Embryonic facial prominence (tissue), 1 donor: ENCODE measurements at regions not wholly inside any gene's neighbourhood (a gene's known extent, or its start where the extent isn't known, plus 50 kb on each side); places are given as distances from the start of the nearest gene placed in this dataset.

ENCODE experiments used
- DNase-seq: peaks from one replicate; pipeline ENCODE4 v3.0.0-alpha.2; 2016; ENCODE audit errors: extremely low spot score

DNA sequence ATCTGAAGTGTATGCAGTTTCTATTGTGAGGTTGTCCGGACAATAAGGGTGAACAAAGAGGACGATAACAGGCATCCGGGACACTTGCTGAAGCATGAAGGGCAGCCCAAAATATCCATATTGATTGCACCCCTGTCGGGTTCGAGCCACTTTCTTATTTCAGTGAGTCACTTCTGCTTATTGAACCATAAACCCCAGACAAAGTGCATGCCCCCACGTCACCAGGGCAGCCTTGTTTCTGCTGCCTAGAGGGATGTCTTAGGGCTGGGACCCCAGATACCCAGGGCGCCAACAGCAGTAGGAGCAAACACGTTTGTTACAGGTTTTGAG is 175.3 kb upstream of the LYZL1 start:
- DNase-seq = no peak

- DNase-seq = no peak
Measured at GRCh38 chr10:29114141-29114540, 174.7 kb upstream of the LYZL1 start.

DNA sequence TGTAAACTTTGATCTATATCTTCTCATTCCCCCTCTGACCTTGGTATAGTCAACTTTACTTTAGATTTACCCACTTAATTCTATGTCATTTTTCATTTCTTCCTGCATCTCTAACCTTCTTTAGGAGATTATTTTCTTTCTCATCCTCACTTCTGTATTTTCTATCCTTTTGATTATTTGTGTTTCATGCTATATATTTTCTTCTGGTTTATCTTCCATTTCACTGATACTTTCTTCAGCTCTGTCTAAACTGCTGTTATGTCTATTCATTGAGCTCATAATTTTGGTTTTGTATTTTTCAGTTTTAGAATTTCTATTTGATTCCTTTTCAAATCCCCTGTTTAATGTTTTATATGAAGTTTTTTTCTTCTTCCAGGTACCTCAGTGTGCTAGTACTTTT is 171.1 kb upstream of the LYZL1 start:
- no peak for DNase-seq

GRCh38 chr10:29119374-29119773 is 169.5 kb upstream of the LYZL1 start:
- no peak for DNase-seq

DNA sequence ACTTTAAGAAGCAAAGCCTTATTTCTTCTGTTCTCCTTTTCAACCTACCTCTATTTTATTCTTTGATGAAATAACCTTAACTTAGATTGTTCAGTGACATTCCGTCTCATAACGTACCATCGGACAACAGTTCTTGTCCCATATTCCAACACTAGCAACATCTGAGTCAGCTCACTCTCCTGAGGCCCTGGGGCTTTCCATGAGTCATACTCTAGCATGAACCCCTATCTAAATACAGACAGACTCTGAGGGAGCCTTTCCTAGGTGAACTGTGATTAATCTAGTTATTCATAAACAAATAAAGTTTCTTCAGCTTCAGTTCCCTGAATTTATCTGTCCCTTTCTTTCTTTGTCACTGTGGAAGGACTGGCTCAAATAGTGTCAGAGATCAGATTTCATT is 168.7 kb upstream of the LYZL1 start:
- DNase-seq = no peak

- no peak for DNase-seq
Measured at GRCh38 chr10:29124864-29125263, 164.0 kb upstream of the LYZL1 start.

DNA sequence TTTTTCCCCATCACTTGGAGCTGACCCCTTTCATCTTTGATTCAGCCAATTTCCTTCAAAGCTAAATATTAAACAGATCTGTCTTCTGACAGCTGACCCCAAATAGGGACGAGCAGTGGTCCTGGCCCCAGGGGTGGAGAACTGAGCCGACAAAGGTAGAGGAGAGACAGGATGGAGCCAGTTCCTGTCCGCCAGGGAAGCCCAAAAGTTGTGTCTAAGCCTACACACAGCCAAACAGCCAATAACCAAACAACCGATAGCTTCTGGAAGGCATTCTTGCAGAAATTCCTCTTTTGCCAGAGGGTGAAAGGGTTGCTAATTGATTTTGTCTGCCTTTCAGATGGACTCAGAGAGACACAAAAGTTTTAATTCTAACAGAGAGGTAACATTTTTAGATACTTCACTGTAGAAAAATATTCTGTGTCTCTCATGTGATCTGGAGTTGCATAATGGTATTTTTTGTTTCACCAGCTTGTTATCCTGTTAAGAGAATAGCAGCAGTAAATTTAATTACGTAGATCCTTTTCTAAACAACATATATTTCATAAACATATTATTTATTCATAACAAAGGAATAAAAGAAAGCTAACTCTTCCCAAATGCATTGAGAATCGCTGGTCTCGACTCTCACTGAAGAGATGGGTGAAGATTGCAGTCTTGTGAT is 161.7 kb upstream of the LYZL1 start:
- DNase-seq = no peak

DNA sequence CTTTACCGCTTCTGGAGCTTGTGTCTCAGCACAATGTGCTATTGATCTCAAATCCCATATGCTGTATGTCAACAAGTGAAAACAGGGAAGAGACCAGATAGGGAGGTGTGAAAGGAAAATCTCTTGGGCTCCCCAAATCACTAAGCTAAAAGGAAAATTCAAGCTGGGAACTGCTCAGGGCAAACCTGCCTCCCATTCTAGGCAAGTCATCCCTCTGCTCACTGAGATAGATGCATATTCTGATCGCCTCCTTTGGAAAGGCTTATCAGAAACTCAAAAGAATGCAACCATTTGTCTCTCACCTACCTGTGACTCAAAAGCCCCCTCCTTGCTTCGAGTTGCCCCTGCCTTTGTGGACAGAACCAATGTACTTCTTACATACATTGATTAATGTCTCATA is 161.1 kb upstream of the LYZL1 start:
- DNase-seq = no peak

GRCh38 chr10:29130190-29130673 is 158.6 kb upstream of the LYZL1 start:
- no peak for DNase-seq

GRCh38 chr10:29131952-29132547 is 156.8 kb upstream of the LYZL1 start:
- DNase-seq = no peak

- DNase-seq = no peak
Measured at GRCh38 chr10:29132551-29133111, 156.2 kb upstream of the LYZL1 start.

DNA sequence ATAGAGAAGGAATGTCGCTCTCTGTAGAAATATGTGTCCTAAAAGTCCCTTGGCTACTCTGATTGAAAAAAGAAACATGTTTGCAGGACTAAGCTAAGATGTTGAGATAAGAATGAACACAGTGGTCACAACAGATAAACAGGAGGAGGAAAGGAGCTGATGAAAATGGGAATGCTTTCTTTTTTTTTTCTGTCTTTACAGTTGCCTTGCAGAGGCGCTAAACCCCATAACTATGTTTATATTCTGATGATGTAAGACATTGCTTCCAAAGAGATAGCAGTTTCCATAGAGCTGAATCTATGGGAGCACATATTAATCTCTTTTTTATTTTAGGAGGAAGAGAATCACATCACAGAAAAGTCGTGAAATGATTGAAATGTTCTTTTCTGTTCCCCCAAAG is 153.5 kb upstream of the LYZL1 start:
- DNase-seq = no peak

GRCh38 chr10:29136411-29136810 is 152.5 kb upstream of the LYZL1 start:
- no peak for DNase-seq

GRCh38 chr10:29140151-29140550 is 148.7 kb upstream of the LYZL1 start:
- DNase-seq = no peak

DNA sequence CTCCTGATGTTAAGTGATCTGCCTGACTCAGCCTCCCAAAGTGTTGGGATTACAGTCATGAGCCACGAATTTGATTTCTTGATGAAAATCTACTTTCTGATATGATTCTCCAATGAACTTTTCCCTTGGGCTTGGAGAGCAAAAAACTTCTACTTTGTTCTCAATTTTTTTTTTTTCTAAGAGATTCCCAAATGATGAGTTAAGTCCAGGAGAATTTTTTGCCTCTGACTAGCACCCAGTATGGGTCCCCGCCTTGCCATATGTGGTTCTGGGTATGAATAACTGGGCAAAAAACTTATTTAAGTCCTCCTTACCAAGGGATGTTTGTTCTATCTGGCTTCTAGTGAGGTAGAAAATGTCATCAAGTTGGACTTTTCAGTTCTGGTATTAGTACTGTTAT is 147.9 kb upstream of the LYZL1 start:
- DNase-seq = no peak

- DNase-seq = no peak
Measured at GRCh38 chr10:29141761-29142160, 147.1 kb upstream of the LYZL1 start.

GRCh38 chr10:29142516-29143314 is 146.2 kb upstream of the LYZL1 start:
- no peak for DNase-seq

DNA sequence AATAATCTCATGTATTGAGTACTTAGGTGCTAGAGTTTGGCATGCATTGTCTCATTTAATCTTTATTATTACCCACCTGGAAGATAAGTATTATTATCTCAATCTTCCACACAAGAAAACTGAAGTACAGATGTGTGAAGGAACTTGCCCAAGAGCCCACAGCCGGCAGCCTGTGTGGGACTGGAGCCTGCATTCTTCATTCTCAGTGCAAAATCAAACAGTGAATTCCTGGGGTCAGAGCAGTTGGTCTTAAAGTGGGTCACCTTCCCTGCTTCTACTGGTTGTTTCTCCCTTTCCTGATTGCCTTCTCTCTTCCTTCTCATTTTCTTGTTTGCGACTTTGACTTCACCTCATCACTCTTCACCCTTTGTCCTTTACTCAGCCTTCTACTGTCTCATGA is 144.7 kb upstream of the LYZL1 start:
- DNase-seq = no peak

GRCh38 chr10:29146311-29147100 is 142.4 kb upstream of the LYZL1 start:
- DNase-seq = no peak

- DNase-seq = no peak
Measured at GRCh38 chr10:29150010-29150409, 138.9 kb upstream of the LYZL1 start.

DNA sequence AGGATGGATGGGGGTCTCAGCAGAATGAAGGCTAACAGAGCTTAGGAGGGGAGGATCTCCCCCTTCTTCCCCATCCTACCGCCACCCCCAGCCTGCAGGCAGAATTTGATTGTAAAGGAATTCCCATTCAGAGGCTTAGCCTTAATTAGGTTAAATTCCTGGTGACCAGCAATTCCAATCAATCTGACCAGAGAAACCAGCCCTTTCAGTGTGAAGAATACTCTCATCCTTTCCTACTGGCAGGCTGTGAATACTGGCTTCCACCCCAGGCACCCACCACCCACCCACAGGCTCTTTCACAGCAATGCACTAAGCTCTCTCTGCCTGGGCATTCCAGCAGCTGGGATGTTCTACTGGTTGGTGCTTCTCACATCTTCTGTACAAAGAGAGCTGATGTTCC is 137.9 kb upstream of the LYZL1 start:
- DNase-seq = no peak

DNA sequence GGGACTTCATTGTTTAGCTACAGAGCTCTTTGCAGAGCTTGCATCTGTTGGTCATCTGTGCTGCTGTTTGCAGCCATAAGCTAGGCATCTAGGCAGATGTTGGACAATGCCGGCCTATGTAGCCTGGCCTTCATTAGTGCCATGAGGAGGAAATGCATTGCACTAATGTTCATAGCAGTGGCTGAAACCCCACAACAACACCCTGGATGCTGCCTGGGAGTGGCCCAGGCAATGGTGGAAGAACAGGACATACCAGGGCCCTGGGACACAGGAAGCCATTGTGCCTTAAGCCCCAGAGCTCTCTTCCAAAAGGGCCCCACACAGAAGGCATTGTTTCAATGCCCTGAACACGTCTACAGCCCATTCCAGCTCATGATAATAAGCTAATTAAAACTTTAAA is 131.5 kb upstream of the LYZL1 start:
- DNase-seq = no peak
